ENCODE measurements at regions not wholly inside any gene's neighbourhood (a gene's known extent, or its start where the extent isn't known, plus 50 kb on each side); places are given as distances from the start of the nearest gene placed in this dataset.

DNA sequence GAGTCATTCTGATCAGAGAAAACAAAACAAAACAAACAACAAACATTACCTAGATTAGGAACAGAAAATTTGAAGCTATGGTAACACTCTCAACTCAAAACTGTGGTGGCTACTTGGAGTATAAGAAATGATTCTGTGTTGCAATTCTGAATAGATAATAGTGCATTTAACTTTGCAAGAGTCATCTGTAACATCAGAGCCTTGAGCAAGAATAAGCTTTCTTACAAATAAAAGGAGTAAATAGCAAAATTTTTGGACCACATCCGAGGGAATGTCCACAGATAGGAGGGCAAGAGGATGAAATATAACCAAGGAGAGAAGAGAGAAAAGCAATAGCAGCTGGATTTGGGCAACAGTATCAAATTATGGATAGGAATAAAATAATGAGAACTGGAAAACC is 1090.6 kb downstream of the SLC6A15 start:
- WGBS (ENCODE audit: extremely low coverage, insufficient coverage, low lambda C conversion rate): no CpG with 5 or more reads among the region's 1 CpG
- no peak overlapping the region for H3K9ac ChIP-seq (ENCODE audit: low read length)
- H3K27me3 ChIP-seq (ENCODE audit: insufficient read depth, low read length, poor library complexity): no peaks in the 10 kb centered on the region
- no peaks in the 10 kb centered on the region for H3K79me2 ChIP-seq (ENCODE audit: control insufficient read depth, insufficient read depth, low read length)
- no peaks in the 10 kb centered on the region for H3K4me1 ChIP-seq (ENCODE audit: control insufficient read depth, low read depth, low read length)
- H2BK15ac ChIP-seq (replicated peaks; ENCODE audit: low read depth): no peak overlapping the region
- no peak overlapping the region for H2AK5ac ChIP-seq (ENCODE audit: low read length)
- no peak overlapping the region for H3K27ac ChIP-seq (ENCODE audit: low read depth, low read length)
- no peak for DNase-seq
- H3K79me1 ChIP-seq (ENCODE audit: low read length): no peaks in the 10 kb centered on the region
- no peak overlapping the region for H3K4ac ChIP-seq (ENCODE audit: low read depth, low read length)
- no peak overlapping the region for H4K5ac ChIP-seq (ENCODE audit: low read length)
- H2BK120ac ChIP-seq (ENCODE audit: low read depth, low read length): no peak overlapping the region
- H3K18ac ChIP-seq (ENCODE audit: low read length): no peak overlapping the region
- no peaks in the 10 kb centered on the region for H3K36me3 ChIP-seq (ENCODE audit: control insufficient read depth, insufficient read depth, low read length)
- H3K23ac ChIP-seq (ENCODE audit: low read length): no peak overlapping the region
- no peak overlapping the region for H3K4me3 ChIP-seq (ENCODE audit: low read length)
- H2BK5ac ChIP-seq (ENCODE audit: low read length): no peak overlapping the region
- H4K8ac ChIP-seq (ENCODE audit: low read depth, low read length): no peak overlapping the region
- no peak overlapping the region for H3K4me2 ChIP-seq (ENCODE audit: low read length)
- no peak overlapping the region for H3K56ac ChIP-seq (ENCODE audit: low read length)

DNA sequence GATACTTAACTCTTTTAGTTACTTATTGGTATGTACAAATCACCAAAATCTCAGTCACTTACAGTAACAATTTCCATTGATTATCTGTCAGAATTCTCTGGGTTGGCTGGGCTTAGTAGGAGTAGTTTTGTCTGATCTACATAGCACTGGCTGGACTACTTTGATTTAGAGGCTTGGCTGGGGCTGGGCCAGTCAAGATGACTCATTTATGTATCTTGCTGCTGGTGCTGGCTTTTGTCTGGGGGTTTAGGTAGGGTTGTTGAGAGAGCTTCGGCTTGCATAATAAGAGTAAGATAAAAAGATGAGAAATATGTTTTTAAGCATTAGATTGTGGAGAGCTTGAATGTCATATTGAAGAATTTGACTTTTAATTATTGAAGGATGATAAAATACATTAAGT is 1093.7 kb downstream of the SLC6A15 start:
- Histone ChIP-seq H3K79me2 (ENCODE audit: control insufficient read depth, insufficient read depth, low read length) (no peaks in the 10 kb centered on the region), H4K5ac (ENCODE audit: low read length) (no peak overlapping the region), H3K4me1 (ENCODE audit: control insufficient read depth, low read depth, low read length) (no peaks in the 10 kb centered on the region), H3K4me2 (ENCODE audit: low read length) (no peak overlapping the region), H2BK5ac (ENCODE audit: low read length) (no peak overlapping the region), H3K18ac (ENCODE audit: low read length) (no peak overlapping the region), H3K56ac (ENCODE audit: low read length) (no peak overlapping the region), H2AK5ac (ENCODE audit: low read length) (no peak overlapping the region), H3K23ac (ENCODE audit: low read length) (no peak overlapping the region), H2BK120ac (ENCODE audit: low read depth, low read length) (no peak overlapping the region), H3K27me3 (ENCODE audit: insufficient read depth, low read length, poor library complexity) (no peaks in the 10 kb centered on the region), H4K8ac (ENCODE audit: low read depth, low read length) (no peak overlapping the region), H2BK15ac (replicated peaks; ENCODE audit: low read depth) (no peak overlapping the region), H3K27ac (ENCODE audit: low read depth, low read length) (no peak overlapping the region), H3K36me3 (ENCODE audit: control insufficient read depth, insufficient read depth, low read length) (no peaks in the 10 kb centered on the region), H3K4me3 (ENCODE audit: low read length) (no peak overlapping the region), H3K9ac (ENCODE audit: low read length) (no peak overlapping the region), H3K79me1 (ENCODE audit: low read length) (no peaks in the 10 kb centered on the region), H3K4ac (ENCODE audit: low read depth, low read length) (no peak overlapping the region)
- peak; percentile 22 for DNase-seq
- no CpG with 5 or more reads among the region's 1 CpG for WGBS (ENCODE audit: extremely low coverage, insufficient coverage, low lambda C conversion rate)

DNA sequence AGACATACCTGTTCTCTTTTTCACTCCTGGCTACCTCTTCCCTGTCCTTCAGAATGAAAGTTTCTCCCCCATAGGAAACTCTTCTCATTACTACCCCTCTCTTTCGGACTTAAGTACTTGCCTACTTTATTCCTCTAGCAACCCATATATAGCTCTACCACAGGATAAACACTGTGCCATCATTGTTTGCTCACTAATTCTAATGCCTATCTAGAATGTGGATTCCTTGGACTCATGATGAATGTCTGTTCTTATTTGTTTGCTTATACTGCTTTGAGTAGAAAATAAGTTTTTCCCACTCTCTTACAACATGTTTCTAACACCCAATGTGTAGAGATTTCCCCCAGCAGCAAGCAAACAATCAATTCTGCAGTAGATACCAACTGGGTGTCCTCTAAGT is 1094.9 kb downstream of the SLC6A15 start:
- Histone ChIP-seq H3K27me3 (ENCODE audit: insufficient read depth, low read length, poor library complexity) (no peaks in the 10 kb centered on the region), H3K36me3 (ENCODE audit: control insufficient read depth, insufficient read depth, low read length) (no peaks in the 10 kb centered on the region), H3K4me1 (ENCODE audit: control insufficient read depth, low read depth, low read length) (no peaks in the 10 kb centered on the region), H3K18ac (ENCODE audit: low read length) (no peak overlapping the region), H3K4ac (ENCODE audit: low read depth, low read length) (no peak overlapping the region), H3K23ac (ENCODE audit: low read length) (no peak overlapping the region), H2BK120ac (ENCODE audit: low read depth, low read length) (no peak overlapping the region), H3K79me1 (ENCODE audit: low read length) (no peaks in the 10 kb centered on the region), H4K5ac (ENCODE audit: low read length) (no peak overlapping the region), H3K27ac (ENCODE audit: low read depth, low read length) (no peak overlapping the region), H2BK15ac (replicated peaks; ENCODE audit: low read depth) (no peak overlapping the region), H4K8ac (ENCODE audit: low read depth, low read length) (no peak overlapping the region), H2BK5ac (ENCODE audit: low read length) (no peak overlapping the region), H3K79me2 (ENCODE audit: control insufficient read depth, insufficient read depth, low read length) (no peaks in the 10 kb centered on the region), H2AK5ac (ENCODE audit: low read length) (no peak overlapping the region), H3K9ac (ENCODE audit: low read length) (no peak overlapping the region), H3K4me3 (ENCODE audit: low read length) (no peak overlapping the region), H3K56ac (ENCODE audit: low read length) (no peak overlapping the region), H3K4me2 (ENCODE audit: low read length) (no peak overlapping the region)
- DNase-seq: no peak
- WGBS (ENCODE audit: extremely low coverage, insufficient coverage, low lambda C conversion rate): no CpG with 5 or more reads among the region's 1 CpG

DNA sequence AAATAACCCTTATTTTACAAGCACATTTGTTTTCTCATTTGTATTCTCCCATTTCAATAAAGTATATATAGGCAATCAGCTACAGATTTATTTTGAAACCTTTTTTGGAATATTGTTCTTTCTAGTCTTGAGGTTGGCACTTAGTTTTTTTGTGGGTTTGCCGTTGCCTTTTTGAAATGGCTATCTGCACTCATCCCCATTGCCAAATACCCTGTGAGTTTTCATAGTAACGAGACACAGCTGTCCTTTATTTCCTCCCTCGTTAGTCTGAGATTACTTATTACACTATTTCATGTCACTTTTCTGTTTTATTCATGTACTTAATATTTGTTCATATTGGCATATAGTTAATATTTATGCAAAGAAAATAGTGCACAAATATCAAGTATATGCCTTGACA is 1104.0 kb downstream of the SLC6A15 start:
- H3K4me3 ChIP-seq (ENCODE audit: low read length): no peak overlapping the region
- no peaks in the 10 kb centered on the region for H3K27me3 ChIP-seq (ENCODE audit: insufficient read depth, low read length, poor library complexity)
- H3K9ac ChIP-seq (ENCODE audit: low read length): no peak overlapping the region
- no peak overlapping the region for H4K8ac ChIP-seq (ENCODE audit: low read depth, low read length)
- H3K18ac ChIP-seq (ENCODE audit: low read length): no peak overlapping the region
- no peaks in the 10 kb centered on the region for H3K36me3 ChIP-seq (ENCODE audit: control insufficient read depth, insufficient read depth, low read length)
- no peak overlapping the region for H2BK15ac ChIP-seq (replicated peaks; ENCODE audit: low read depth)
- H3K56ac ChIP-seq (ENCODE audit: low read length): no peak overlapping the region
- no peak overlapping the region for H3K23ac ChIP-seq (ENCODE audit: low read length)
- no peaks in the 10 kb centered on the region for H3K79me2 ChIP-seq (ENCODE audit: control insufficient read depth, insufficient read depth, low read length)
- H2BK120ac ChIP-seq (ENCODE audit: low read depth, low read length): no peak overlapping the region
- H3K27ac ChIP-seq (ENCODE audit: low read depth, low read length): no peak overlapping the region
- no peak overlapping the region for H3K4me2 ChIP-seq (ENCODE audit: low read length)
- H2AK5ac ChIP-seq (ENCODE audit: low read length): no peak overlapping the region
- no peaks in the 10 kb centered on the region for H3K79me1 ChIP-seq (ENCODE audit: low read length)
- no peaks in the 10 kb centered on the region for H3K4me1 ChIP-seq (ENCODE audit: control insufficient read depth, low read depth, low read length)
- H4K5ac ChIP-seq (ENCODE audit: low read length): no peak overlapping the region
- H2BK5ac ChIP-seq (ENCODE audit: low read length): no peak overlapping the region
- H3K4ac ChIP-seq (ENCODE audit: low read depth, low read length): no peak overlapping the region
- WGBS (ENCODE audit: extremely low coverage, insufficient coverage, low lambda C conversion rate): no CpG with 5 or more reads among the region's 3 CpGs
- no peak for DNase-seq

DNA sequence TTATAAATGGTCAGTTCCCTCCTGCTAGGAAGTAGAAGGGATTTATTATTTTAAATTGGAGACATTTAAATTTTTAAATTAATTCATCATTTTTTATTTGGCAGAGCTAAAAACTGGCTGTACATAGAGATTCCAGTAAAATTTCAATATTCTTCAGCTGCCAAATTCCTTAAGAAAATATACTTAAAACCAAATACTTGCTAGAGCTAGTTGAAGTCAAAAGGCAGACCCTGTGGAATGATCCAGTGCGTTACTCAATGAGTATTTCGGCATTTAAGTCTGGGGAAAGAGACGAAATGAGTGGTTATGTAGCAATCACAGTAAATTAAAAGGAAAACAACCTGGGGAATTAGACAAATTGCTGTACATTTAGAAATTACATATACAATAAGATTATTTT is 1104.7 kb downstream of the SLC6A15 start:
- no peaks in the 10 kb centered on the region for H3K79me1 ChIP-seq (ENCODE audit: low read length)
- H3K18ac ChIP-seq (ENCODE audit: low read length): no peak overlapping the region
- H3K27me3 ChIP-seq (ENCODE audit: insufficient read depth, low read length, poor library complexity): no peaks in the 10 kb centered on the region
- no peak overlapping the region for H3K4ac ChIP-seq (ENCODE audit: low read depth, low read length)
- DNase-seq: no peak
- no peaks in the 10 kb centered on the region for H3K36me3 ChIP-seq (ENCODE audit: control insufficient read depth, insufficient read depth, low read length)
- H3K23ac ChIP-seq (ENCODE audit: low read length): no peak overlapping the region
- no peak overlapping the region for H4K8ac ChIP-seq (ENCODE audit: low read depth, low read length)
- H2BK15ac ChIP-seq (replicated peaks; ENCODE audit: low read depth): no peak overlapping the region
- no peak overlapping the region for H3K9ac ChIP-seq (ENCODE audit: low read length)
- H3K79me2 ChIP-seq (ENCODE audit: control insufficient read depth, insufficient read depth, low read length): no peaks in the 10 kb centered on the region
- H3K56ac ChIP-seq (ENCODE audit: low read length): no peak overlapping the region
- H4K5ac ChIP-seq (ENCODE audit: low read length): no peak overlapping the region
- no peak overlapping the region for H3K4me3 ChIP-seq (ENCODE audit: low read length)
- H2BK120ac ChIP-seq (ENCODE audit: low read depth, low read length): no peak overlapping the region
- WGBS (ENCODE audit: extremely low coverage, insufficient coverage, low lambda C conversion rate): no CpG with 5 or more reads among the region's 3 CpGs
- no peak overlapping the region for H3K4me2 ChIP-seq (ENCODE audit: low read length)
- H3K27ac ChIP-seq (ENCODE audit: low read depth, low read length): no peak overlapping the region
- H2BK5ac ChIP-seq (ENCODE audit: low read length): no peak overlapping the region
- H3K4me1 ChIP-seq (ENCODE audit: control insufficient read depth, low read depth, low read length): no peaks in the 10 kb centered on the region
- no peak overlapping the region for H2AK5ac ChIP-seq (ENCODE audit: low read length)

DNA sequence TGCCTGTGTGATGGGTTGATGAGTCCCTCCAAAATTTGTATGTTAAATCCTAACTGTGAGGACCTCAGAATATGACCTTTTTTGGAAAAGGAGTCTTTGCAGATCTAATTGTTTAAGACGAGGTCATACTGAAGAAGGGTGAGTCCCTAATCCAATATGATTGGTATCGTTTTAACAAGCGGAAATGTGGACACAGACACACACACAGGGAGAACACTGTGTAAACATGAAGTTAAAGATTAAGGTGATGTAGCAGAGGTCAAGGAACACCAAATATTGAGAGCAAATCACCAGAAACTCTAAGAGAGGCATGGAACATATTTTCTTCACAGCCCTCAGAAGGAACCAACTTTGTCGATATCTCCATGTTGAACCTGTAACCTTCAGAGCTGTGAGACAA is 1106.7 kb downstream of the SLC6A15 start:
- Histone ChIP-seq H2BK5ac (ENCODE audit: low read length) (no peak overlapping the region), H3K36me3 (ENCODE audit: control insufficient read depth, insufficient read depth, low read length) (no peaks in the 10 kb centered on the region), H3K56ac (ENCODE audit: low read length) (no peak overlapping the region), H4K8ac (ENCODE audit: low read depth, low read length) (no peak overlapping the region), H3K4me2 (ENCODE audit: low read length) (no peak overlapping the region), H3K4me1 (ENCODE audit: control insufficient read depth, low read depth, low read length) (no peaks in the 10 kb centered on the region), H3K27me3 (ENCODE audit: insufficient read depth, low read length, poor library complexity) (no peaks in the 10 kb centered on the region), H2AK5ac (ENCODE audit: low read length) (no peak overlapping the region), H3K4me3 (ENCODE audit: low read length) (no peak overlapping the region), H3K9ac (ENCODE audit: low read length) (no peak overlapping the region), H2BK15ac (replicated peaks; ENCODE audit: low read depth) (no peak overlapping the region), H3K23ac (ENCODE audit: low read length) (no peak overlapping the region), H3K4ac (ENCODE audit: low read depth, low read length) (no peak overlapping the region), H3K79me1 (ENCODE audit: low read length) (no peaks in the 10 kb centered on the region), H2BK120ac (ENCODE audit: low read depth, low read length) (no peak overlapping the region), H3K27ac (ENCODE audit: low read depth, low read length) (no peak overlapping the region), H4K5ac (ENCODE audit: low read length) (no peak overlapping the region), H3K18ac (ENCODE audit: low read length) (no peak overlapping the region), H3K79me2 (ENCODE audit: control insufficient read depth, insufficient read depth, low read length) (no peaks in the 10 kb centered on the region)
- no CpG with 5 or more reads among the region's 4 CpGs for WGBS (ENCODE audit: extremely low coverage, insufficient coverage, low lambda C conversion rate)
- DNase-seq: no peak
